NCI-H82 treated with DMSO at 0.1 percent for 48 hours (cell line): ENCODE measurements at regions not wholly inside any gene's neighbourhood (a gene's known extent, or its start where the extent isn't known, plus 50 kb on each side); places are given as distances from the start of the nearest gene placed in this dataset.

ENCODE experiments used
- DNase-seq: peaks from one replicate; lab custom pipeline; 2025; ENCODE audit not compliant: unreplicated experiment; lab: John Stamatoyannopoulos, UW

GRCh38 chr12:124674937-124675336, 107.5 kb upstream of the NCOR2 start:
- no peak for DNase-seq

- DNase-seq: peak; percentile 85
Measured at GRCh38 chr12:124673801-124674617, 106.6 kb upstream of the NCOR2 start.

- peak; percentile 89 for DNase-seq
Measured at GRCh38 chr12:124669271-124669721, 101.9 kb upstream of the NCOR2 start.

- no peak for DNase-seq
Measured at GRCh38 chr12:124668602-124669001, 101.2 kb upstream of the NCOR2 start.

- DNase-seq: no peak
Measured at GRCh38 chr12:124667506-124668326, 100.3 kb upstream of the NCOR2 start.

- no peak for DNase-seq
Measured at GRCh38 chr12:124666722-124667259, 99.4 kb upstream of the NCOR2 start.

- no peak for DNase-seq
Measured at GRCh38 chr12:124665511-124665910, 98.1 kb upstream of the NCOR2 start.

GRCh38 chr12:124664395-124665111, 97.1 kb upstream of the NCOR2 start:
- no peak for DNase-seq

GRCh38 chr12:124663771-124664366, 96.5 kb upstream of the NCOR2 start:
- no peak for DNase-seq

- DNase-seq: no peak
Measured at GRCh38 chr12:124663206-124663605, 95.8 kb upstream of the NCOR2 start.

GRCh38 chr12:124661341-124661740, 93.9 kb upstream of the NCOR2 start:
- no peak for DNase-seq

GRCh38 chr12:124660851-124661250, 93.4 kb upstream of the NCOR2 start:
- DNase-seq: peak; percentile 86

- no peak for DNase-seq
Measured at GRCh38 chr12:124658806-124659402, 91.5 kb upstream of the NCOR2 start.

GRCh38 chr12:124658302-124658701, 90.9 kb upstream of the NCOR2 start:
- no peak for DNase-seq

GRCh38 chr12:124656947-124657434, 89.6 kb upstream of the NCOR2 start:
- no peak for DNase-seq

GRCh38 chr12:124655698-124656516, 88.5 kb upstream of the NCOR2 start:
- DNase-seq: peak; percentile 97

GRCh38 chr12:124655048-124655697, 87.8 kb upstream of the NCOR2 start:
- peak; percentile 91 for DNase-seq

GRCh38 chr12:124654666-124655047, 87.2 kb upstream of the NCOR2 start:
- no peak for DNase-seq
